ENCODE measurements at regions not wholly inside any gene's neighbourhood (a gene's known extent, or its start where the extent isn't known, plus 50 kb on each side); places are given as distances from the start of the nearest gene placed in this dataset.

DNA sequence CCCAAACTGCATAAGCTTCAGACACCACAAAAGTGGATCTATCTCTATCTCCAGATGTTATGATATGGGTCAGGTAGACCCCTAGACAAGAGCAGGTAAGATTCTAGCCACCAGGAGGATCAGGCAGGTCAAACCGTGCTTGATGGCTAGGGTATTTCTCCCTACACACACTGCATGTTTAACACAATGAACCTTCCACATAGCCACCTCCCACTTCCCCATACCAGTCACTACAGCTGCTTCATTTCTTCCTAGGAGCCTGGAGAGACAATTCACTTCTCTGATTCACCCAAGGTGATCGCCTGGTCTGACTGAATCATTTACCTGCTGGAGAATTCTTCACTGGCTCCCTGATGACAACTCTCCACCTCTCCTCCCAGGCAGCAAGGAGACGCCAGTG, 66.0 kb upstream of the MYCN start:
- DNase-seq (ENCODE audit: insufficient read length, low spot score, missing footprints), result no peak
- H3K36me3 ChIP-seq (ENCODE audit: insufficient read depth, low read length), result no peaks in the 10 kb centered on the region
- no peak overlapping the region for H3K4me3 ChIP-seq (ENCODE audit: insufficient read depth, low read length)
- no peak overlapping the region for H3K27ac ChIP-seq (ENCODE audit: low read depth, low read length)
- no peaks in the 10 kb centered on the region for H3K9me3 ChIP-seq (ENCODE audit: low read depth, low read length)
- no peak overlapping the region for H3K4me2 ChIP-seq (ENCODE audit: insufficient read depth, low read length)
- no peaks in the 10 kb centered on the region for H3K4me1 ChIP-seq (ENCODE audit: insufficient read depth, low read length)
- H3K27me3 ChIP-seq (ENCODE audit: insufficient read depth, low read length), result no peaks in the 10 kb centered on the region
- no peak overlapping the region for H2AFZ ChIP-seq (ENCODE audit: low read length)
- TF ChIP-seq, protein P1, sequence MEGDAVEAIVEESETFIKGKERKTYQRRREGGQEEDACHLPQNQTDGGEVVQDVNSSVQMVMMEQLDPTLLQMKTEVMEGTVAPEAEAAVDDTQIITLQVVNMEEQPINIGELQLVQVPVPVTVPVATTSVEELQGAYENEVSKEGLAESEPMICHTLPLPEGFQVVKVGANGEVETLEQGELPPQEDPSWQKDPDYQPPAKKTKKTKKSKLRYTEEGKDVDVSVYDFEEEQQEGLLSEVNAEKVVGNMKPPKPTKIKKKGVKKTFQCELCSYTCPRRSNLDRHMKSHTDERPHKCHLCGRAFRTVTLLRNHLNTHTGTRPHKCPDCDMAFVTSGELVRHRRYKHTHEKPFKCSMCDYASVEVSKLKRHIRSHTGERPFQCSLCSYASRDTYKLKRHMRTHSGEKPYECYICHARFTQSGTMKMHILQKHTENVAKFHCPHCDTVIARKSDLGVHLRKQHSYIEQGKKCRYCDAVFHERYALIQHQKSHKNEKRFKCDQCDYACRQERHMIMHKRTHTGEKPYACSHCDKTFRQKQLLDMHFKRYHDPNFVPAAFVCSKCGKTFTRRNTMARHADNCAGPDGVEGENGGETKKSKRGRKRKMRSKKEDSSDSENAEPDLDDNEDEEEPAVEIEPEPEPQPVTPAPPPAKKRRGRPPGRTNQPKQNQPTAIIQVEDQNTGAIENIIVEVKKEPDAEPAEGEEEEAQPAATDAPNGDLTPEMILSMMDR (IDR thresholded peaks at IDR 0.05; ENCODE audit: extremely low read depth, low read depth, low read length), result no peak
- H3K79me2 ChIP-seq (ENCODE audit: insufficient read depth, low read length), result no peaks in the 10 kb centered on the region
- H4K20me1 ChIP-seq (ENCODE audit: insufficient read depth, low read length), result no peaks in the 10 kb centered on the region

DNA sequence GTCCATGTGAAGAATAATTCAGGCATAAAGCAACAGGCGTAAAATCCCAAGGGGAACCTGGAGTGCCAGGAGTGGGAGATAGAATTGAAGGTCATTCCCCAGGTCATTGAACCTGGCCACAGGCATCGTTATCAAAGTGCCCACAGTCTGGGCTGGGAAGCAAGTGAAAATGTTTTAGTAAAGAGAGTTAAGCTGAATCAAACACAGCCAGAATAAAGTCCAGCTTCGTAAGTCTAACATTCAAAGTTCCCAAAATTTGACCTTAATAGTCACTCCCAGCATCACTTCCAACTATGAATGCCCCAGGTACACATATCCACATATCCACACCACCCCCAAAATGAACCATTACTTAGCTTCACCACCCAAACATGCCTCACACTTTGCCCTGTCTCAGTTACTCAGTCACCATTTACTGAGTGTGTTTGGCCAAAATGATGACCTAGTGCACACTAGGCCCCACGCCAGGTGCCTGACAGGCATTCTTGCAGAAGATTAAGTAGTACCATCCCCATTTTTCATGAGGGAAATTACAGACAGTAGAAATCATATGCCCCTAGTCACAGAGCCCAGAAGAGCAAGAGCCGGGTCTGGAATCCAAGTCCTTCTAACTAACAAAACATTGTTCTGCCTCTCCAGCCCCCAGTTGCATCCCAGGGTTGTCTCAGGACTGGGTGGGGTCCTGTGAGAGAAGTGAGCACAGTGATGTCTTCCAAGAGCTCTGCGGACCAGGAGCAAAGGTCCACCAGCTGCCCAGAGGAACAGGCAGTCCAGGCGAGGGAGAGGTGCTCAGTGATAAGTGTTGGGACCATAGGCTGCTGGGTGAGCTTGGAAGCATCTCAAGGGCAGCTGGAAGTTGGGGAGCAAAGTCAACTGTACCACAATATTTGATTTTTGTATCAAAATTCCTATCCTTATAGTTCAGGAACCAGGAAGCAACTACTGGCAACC, 65.2 kb upstream of the MYCN start:
- no peak overlapping the region for H3K4me3 ChIP-seq (ENCODE audit: insufficient read depth, low read length)
- TF ChIP-seq, protein P1 (IDR thresholded peaks at IDR 0.05; ENCODE audit: extremely low read depth, low read depth, low read length), result no peak
- no peaks in the 10 kb centered on the region for H3K79me2 ChIP-seq (ENCODE audit: insufficient read depth, low read length)
- H2AFZ ChIP-seq (ENCODE audit: low read length), result no peak overlapping the region
- no peaks in the 10 kb centered on the region for H4K20me1 ChIP-seq (ENCODE audit: insufficient read depth, low read length)
- H3K36me3 ChIP-seq (ENCODE audit: insufficient read depth, low read length), result no peaks in the 10 kb centered on the region
- no peak for DNase-seq (ENCODE audit: insufficient read length, low spot score, missing footprints)
- no peak overlapping the region for H3K4me2 ChIP-seq (ENCODE audit: insufficient read depth, low read length)
- no peaks in the 10 kb centered on the region for H3K27me3 ChIP-seq (ENCODE audit: insufficient read depth, low read length)
- H3K9me3 ChIP-seq (ENCODE audit: low read depth, low read length), result no peaks in the 10 kb centered on the region
- no peak overlapping the region for H3K27ac ChIP-seq (ENCODE audit: low read depth, low read length)
- no peaks in the 10 kb centered on the region for H3K4me1 ChIP-seq (ENCODE audit: insufficient read depth, low read length)

- Histone ChIP-seq H3K4me1 (ENCODE audit: insufficient read depth, low read length) (no peaks in the 10 kb centered on the region), H3K4me3 (ENCODE audit: insufficient read depth, low read length) (no peak overlapping the region), H3K27ac (ENCODE audit: low read depth, low read length) (no peak overlapping the region), H2AFZ (ENCODE audit: low read length) (no peak overlapping the region), H3K79me2 (ENCODE audit: insufficient read depth, low read length) (no peaks in the 10 kb centered on the region), H3K27me3 (ENCODE audit: insufficient read depth, low read length) (no peaks in the 10 kb centered on the region), H4K20me1 (ENCODE audit: insufficient read depth, low read length) (no peaks in the 10 kb centered on the region), H3K4me2 (ENCODE audit: insufficient read depth, low read length) (no peak overlapping the region), H3K36me3 (ENCODE audit: insufficient read depth, low read length) (no peaks in the 10 kb centered on the region), H3K9me3 (ENCODE audit: low read depth, low read length) (no peaks in the 10 kb centered on the region)
- TF ChIP-seq, protein P1 (IDR thresholded peaks at IDR 0.05; ENCODE audit: extremely low read depth, low read depth, low read length), result no peak
- no peak for DNase-seq (ENCODE audit: insufficient read length, low spot score, missing footprints)
Measured at GRCh38 chr2:15875969-15876705, 64.2 kb upstream of the MYCN start.

Data from osteoblast (primary cell).